Stimulated activated CD8-positive, alpha-beta memory T cell treated with anti-CD3 and anti-CD28 coated beads, Interleukin-12 subunit alpha, Interleukin-12 subunit beta, amount 100 ng/mL, for 24 hours (primary cell): ENCODE measurements at regions not wholly inside any gene's neighbourhood (a gene's known extent, or its start where the extent isn't known, plus 50 kb on each side); places are given as distances from the start of the nearest gene placed in this dataset.

Source experiments
- DNase-seq: peaks from one replicate; pipeline ENCODE4 v3.0.0-alpha.2; 2020; ENCODE audit errors: extremely low read depth

DNA sequence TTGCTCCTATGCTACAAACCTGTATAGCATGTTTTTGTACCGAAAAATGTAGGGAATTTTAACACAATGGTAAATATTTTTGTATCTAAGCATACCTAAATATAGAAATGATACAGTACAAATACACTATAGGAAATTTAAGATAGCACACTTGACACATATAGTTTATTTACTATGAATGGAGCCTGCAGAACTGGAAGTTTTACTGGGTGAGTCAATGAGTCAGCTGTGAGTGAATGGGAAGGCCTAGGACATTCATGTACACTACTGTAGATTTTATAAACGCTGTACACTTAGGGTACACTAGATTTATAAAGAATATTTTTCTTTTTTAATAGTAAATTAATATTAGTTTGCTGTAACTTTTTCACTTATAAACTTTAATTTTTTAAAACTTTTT, 707.7 kb upstream of the EPHA6 start:
- no peak for DNase-seq
